ENCODE measurements at regions not wholly inside any gene's neighbourhood (a gene's known extent, or its start where the extent isn't known, plus 50 kb on each side); places are given as distances from the start of the nearest gene placed in this dataset.
"Not testable (repeated sequence)": the region's sequence is repeated elsewhere in the genome, so short reads cannot be mapped to it uniquely, and the experiment has no call there.

DNA sequence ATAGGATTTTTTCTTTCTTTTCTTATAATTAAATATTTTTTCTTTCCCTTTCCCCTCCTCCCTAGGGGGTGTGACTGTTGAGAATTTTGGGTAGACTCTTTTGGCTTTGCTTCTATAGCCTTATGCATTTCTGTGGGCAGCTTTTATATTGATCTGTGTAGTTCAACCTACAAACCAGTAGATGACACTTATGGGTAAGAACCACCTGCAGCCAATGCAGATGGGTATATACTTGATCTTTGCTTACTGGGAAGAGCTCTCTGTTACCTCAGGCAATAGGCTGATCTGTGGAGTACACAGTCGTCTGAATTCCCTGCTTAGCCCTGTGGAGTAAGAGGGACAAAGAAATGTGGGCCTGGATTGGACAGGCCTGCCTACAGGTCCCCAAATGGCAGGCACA is 102.7 kb upstream of the STARD4 start:
- TF ChIP-seq, protein P1, sequence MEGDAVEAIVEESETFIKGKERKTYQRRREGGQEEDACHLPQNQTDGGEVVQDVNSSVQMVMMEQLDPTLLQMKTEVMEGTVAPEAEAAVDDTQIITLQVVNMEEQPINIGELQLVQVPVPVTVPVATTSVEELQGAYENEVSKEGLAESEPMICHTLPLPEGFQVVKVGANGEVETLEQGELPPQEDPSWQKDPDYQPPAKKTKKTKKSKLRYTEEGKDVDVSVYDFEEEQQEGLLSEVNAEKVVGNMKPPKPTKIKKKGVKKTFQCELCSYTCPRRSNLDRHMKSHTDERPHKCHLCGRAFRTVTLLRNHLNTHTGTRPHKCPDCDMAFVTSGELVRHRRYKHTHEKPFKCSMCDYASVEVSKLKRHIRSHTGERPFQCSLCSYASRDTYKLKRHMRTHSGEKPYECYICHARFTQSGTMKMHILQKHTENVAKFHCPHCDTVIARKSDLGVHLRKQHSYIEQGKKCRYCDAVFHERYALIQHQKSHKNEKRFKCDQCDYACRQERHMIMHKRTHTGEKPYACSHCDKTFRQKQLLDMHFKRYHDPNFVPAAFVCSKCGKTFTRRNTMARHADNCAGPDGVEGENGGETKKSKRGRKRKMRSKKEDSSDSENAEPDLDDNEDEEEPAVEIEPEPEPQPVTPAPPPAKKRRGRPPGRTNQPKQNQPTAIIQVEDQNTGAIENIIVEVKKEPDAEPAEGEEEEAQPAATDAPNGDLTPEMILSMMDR (IDR thresholded peaks at IDR 0.05; ENCODE audit: extremely low read depth, insufficient read depth, missing control alignments), result no peak
- DNase-seq (ENCODE audit: low spot score), result no peak
- in situ Hi-C loops (cut with MboI; ENCODE audit: low pct_unique_long_range_greater_than_20kb, low sequenced_read_pairs, unreplicated experiment), result no loop called here

GRCh38 chr5:111612013-111612630 is 99.8 kb upstream of the STARD4 start:
- DNase-seq (ENCODE audit: low spot score); in situ Hi-C loops (cut with MboI; ENCODE audit: low pct_unique_long_range_greater_than_20kb, low sequenced_read_pairs, unreplicated experiment): not testable (repeated sequence)

- in situ Hi-C loops (cut with MboI; ENCODE audit: low pct_unique_long_range_greater_than_20kb, low sequenced_read_pairs, unreplicated experiment), result no loop called here
- TF ChIP-seq, protein P1 (IDR thresholded peaks at IDR 0.05; ENCODE audit: extremely low read depth, insufficient read depth, missing control alignments), result no peak
Measured at GRCh38 chr5:111606194-111606593, 93.9 kb upstream of the STARD4 start.

DNA sequence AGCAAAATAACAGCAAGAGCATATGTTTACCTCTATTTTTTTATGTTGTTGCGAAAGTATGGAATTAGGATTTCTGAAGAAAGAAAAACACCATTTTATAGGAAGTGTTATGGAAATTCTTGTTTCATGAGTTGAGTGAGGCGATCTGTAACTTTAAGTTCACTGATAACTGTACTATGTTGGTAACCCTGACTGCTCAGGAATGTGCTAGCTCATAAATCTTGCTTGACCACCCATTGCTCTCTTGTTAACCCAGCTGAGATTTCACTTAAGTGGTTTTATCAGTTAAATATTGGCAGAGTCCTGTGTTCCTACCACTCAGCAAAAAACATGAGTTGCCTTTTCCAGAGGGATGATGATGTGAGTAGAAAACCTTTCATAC is 91.1 kb upstream of the STARD4 start:
- TF ChIP-seq, protein P1 (IDR thresholded peaks at IDR 0.05; ENCODE audit: extremely low read depth, insufficient read depth, missing control alignments), result no peak
- DNase-seq (ENCODE audit: low spot score), result no peak
- in situ Hi-C loops (cut with MboI; ENCODE audit: low pct_unique_long_range_greater_than_20kb, low sequenced_read_pairs, unreplicated experiment), result no loop called here

More at GRCh38 chr5:111606194-111606593, 93.9 kb upstream of the STARD4 start:
- DNase-seq (ENCODE audit: low spot score), result no peak

DNA sequence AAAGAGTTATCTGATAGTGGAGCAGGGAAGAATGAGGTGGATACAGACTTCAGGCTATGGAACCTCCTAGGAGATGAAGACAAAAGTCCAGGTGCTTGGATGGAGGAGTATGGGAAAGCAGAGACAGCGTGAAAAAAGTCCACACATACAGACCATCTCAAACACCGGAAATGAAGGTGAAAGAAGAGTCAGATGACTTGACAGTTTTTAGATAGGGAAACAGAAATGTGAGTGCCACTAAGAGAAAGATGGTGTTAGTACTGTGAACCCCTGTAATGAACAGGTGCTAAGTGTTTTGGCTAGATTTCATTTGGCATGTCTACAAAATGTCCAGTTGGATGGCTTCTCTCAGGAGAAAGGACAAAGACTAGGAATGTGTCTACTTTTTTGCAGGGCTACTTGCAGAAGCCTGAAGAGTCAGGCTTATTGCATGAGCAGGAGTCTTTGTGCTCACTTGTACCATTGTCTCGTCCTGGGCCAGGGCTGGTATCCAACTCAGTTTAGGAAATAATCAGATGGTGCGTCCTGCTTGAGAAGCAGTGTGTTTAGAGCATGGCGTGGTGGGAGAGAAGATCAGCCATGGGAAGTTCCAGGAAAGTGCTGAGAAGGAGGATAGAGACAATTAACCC is 90.6 kb upstream of the STARD4 start:
- DNase-seq (ENCODE audit: low spot score), result no peak
- TF ChIP-seq, protein P1 (IDR thresholded peaks at IDR 0.05; ENCODE audit: extremely low read depth, insufficient read depth, missing control alignments), result no peak
- in situ Hi-C loops (cut with MboI; ENCODE audit: low pct_unique_long_range_greater_than_20kb, low sequenced_read_pairs, unreplicated experiment), result no loop called here

GRCh38 chr5:111598996-111599395 is 86.7 kb upstream of the STARD4 start:
- in situ Hi-C loops (cut with MboI; ENCODE audit: low pct_unique_long_range_greater_than_20kb, low sequenced_read_pairs, unreplicated experiment), result no loop called here
- no peak for DNase-seq (ENCODE audit: low spot score)
- TF ChIP-seq, protein P1 (IDR thresholded peaks at IDR 0.05; ENCODE audit: extremely low read depth, insufficient read depth, missing control alignments), result no peak

- TF ChIP-seq, protein P1 (IDR thresholded peaks at IDR 0.05; ENCODE audit: extremely low read depth, insufficient read depth, missing control alignments), result no peak
- in situ Hi-C loops (cut with MboI; ENCODE audit: low pct_unique_long_range_greater_than_20kb, low sequenced_read_pairs, unreplicated experiment), result no loop called here
- no peak for DNase-seq (ENCODE audit: low spot score)
Measured at GRCh38 chr5:111597491-111597890, 85.2 kb upstream of the STARD4 start.

All from GM13977 (cell line).